T-helper 2 cell treated with Interferon-gamma antibody and Interleukin-4, amounts not matched to agents 5 μg/mL and 100 μg/mL, for 36 hours (primary cell): ENCODE measurements at regions not wholly inside any gene's neighbourhood (a gene's known extent, or its start where the extent isn't known, plus 50 kb on each side); places are given as distances from the start of the nearest gene placed in this dataset.
"Not testable (repeated sequence)": the region's sequence is repeated elsewhere in the genome, so short reads cannot be mapped to it uniquely, and the experiment has no call there.

Source experiments
- DNase-seq: peaks from one replicate; pipeline ENCODE4 v3.0.0; 2021; ENCODE audit warnings: low spot score
- H3K27ac Mint-ChIP-seq: one replicate; pipeline ENCODE4 v1.8.0; 2021; ENCODE audit warnings: mild to moderate bottlenecking, mixed read lengths
- H3K27me3 Mint-ChIP-seq: one replicate; pipeline ENCODE4 v1.8.0; 2021; ENCODE audit warnings: low read depth, mixed read lengths
- H3K36me3 Mint-ChIP-seq: one replicate; pipeline ENCODE4 v1.8.0; 2021; ENCODE audit warnings: low read depth, mixed read lengths
- H3K4me1 Mint-ChIP-seq: one replicate; pipeline ENCODE4 v1.8.0; 2021; ENCODE audit warnings: low read depth, mixed read lengths
- H3K4me3 Mint-ChIP-seq: one replicate; pipeline ENCODE4 v1.8.0; 2022; ENCODE audit warnings: mild to moderate bottlenecking, moderate library complexity, mixed read lengths
- H3K9me3 Mint-ChIP-seq: one replicate; pipeline ENCODE4 v1.8.0; 2021; ENCODE audit warnings: mixed read lengths

- H3K4me1 Mint-ChIP-seq: no peaks in the 10 kb centered on the region
- H3K27ac Mint-ChIP-seq: no peak overlapping the region
- no peak for DNase-seq
- H3K36me3 Mint-ChIP-seq: no peaks in the 10 kb centered on the region
- no peaks in the 10 kb centered on the region for H3K27me3 Mint-ChIP-seq
- H3K9me3 Mint-ChIP-seq: no peaks in the 10 kb centered on the region
- no peak overlapping the region for H3K4me3 Mint-ChIP-seq
These were observed 224.2 kb upstream of the IRS2 start for GRCh38 chr13:110010404-110011138.

- no peak for DNase-seq
- Mint-ChIP-seq H3K36me3 (no peaks in the 10 kb centered on the region), H3K4me3 (no peak overlapping the region), H3K4me1 (no peaks in the 10 kb centered on the region), H3K27me3 (no peaks in the 10 kb centered on the region), H3K27ac (no peak overlapping the region), H3K9me3 (no peaks in the 10 kb centered on the region)
These were observed 222.4 kb upstream of the IRS2 start for GRCh38 chr13:110008816-110009215.

- no peak for DNase-seq
- Mint-ChIP-seq H3K27me3 (no peaks in the 10 kb centered on the region), H3K4me3 (no peak overlapping the region), H3K27ac (no peak overlapping the region), H3K9me3 (no peaks in the 10 kb centered on the region), H3K4me1 (no peaks in the 10 kb centered on the region), H3K36me3 (no peaks in the 10 kb centered on the region)
These were observed 219.9 kb upstream of the IRS2 start for GRCh38 chr13:110006304-110006703.

GRCh38 chr13:110005563-110005962, 219.2 kb upstream of the IRS2 start:
- no peak for DNase-seq
- H3K4me3 Mint-ChIP-seq: no peak overlapping the region
- H3K36me3 Mint-ChIP-seq: no peaks in the 10 kb centered on the region
- no peaks in the 10 kb centered on the region for H3K27me3 Mint-ChIP-seq
- H3K4me1 Mint-ChIP-seq: no peaks in the 10 kb centered on the region
- H3K27ac Mint-ChIP-seq: no peak overlapping the region
- no peaks in the 10 kb centered on the region for H3K9me3 Mint-ChIP-seq

GRCh38 chr13:110004814-110005213, 218.4 kb upstream of the IRS2 start:
- H3K4me1 Mint-ChIP-seq: no peaks in the 10 kb centered on the region
- H3K4me3 Mint-ChIP-seq: no peak overlapping the region
- DNase-seq: no peak
- no peaks in the 10 kb centered on the region for H3K9me3 Mint-ChIP-seq
- no peak overlapping the region for H3K27ac Mint-ChIP-seq
- no peaks in the 10 kb centered on the region for H3K36me3 Mint-ChIP-seq
- no peaks in the 10 kb centered on the region for H3K27me3 Mint-ChIP-seq

- no peak overlapping the region for H3K27ac Mint-ChIP-seq
- no peaks in the 10 kb centered on the region for H3K27me3 Mint-ChIP-seq
- H3K4me3 Mint-ChIP-seq: no peak overlapping the region
- H3K9me3 Mint-ChIP-seq: no peaks in the 10 kb centered on the region
- no peak for DNase-seq
- no peaks in the 10 kb centered on the region for H3K4me1 Mint-ChIP-seq
- no peaks in the 10 kb centered on the region for H3K36me3 Mint-ChIP-seq
These were observed 215.4 kb upstream of the IRS2 start for GRCh38 chr13:110001670-110002275.

GRCh38 chr13:110000534-110001345, 214.4 kb upstream of the IRS2 start:
- H3K9me3 Mint-ChIP-seq: no peaks in the 10 kb centered on the region

GRCh38 chr13:109999659-110000533, 213.5 kb upstream of the IRS2 start:
- Mint-ChIP-seq H3K9me3 (no peaks in the 10 kb centered on the region), H3K4me1 (no peaks in the 10 kb centered on the region), H3K27me3 (no peaks in the 10 kb centered on the region), H3K36me3 (no peaks in the 10 kb centered on the region), H3K4me3 (no peak overlapping the region), H3K27ac (no peak overlapping the region)
- DNase-seq: no peak

More at GRCh38 chr13:110000534-110001345, 214.4 kb upstream of the IRS2 start:
- no peak overlapping the region for H3K4me3 Mint-ChIP-seq
- no peaks in the 10 kb centered on the region for H3K4me1 Mint-ChIP-seq
- no peaks in the 10 kb centered on the region for H3K36me3 Mint-ChIP-seq
- DNase-seq: no peak
- H3K27ac Mint-ChIP-seq: no peak overlapping the region
- H3K27me3 Mint-ChIP-seq: no peaks in the 10 kb centered on the region

- no peaks in the 10 kb centered on the region for H3K9me3 Mint-ChIP-seq
- H3K36me3 Mint-ChIP-seq: no peaks in the 10 kb centered on the region
- H3K4me1 Mint-ChIP-seq: no peaks in the 10 kb centered on the region
- no peak for DNase-seq
- no peak overlapping the region for H3K27ac Mint-ChIP-seq
- no peak overlapping the region for H3K4me3 Mint-ChIP-seq
- H3K27me3 Mint-ChIP-seq: no peaks in the 10 kb centered on the region
These were observed 212.5 kb upstream of the IRS2 start for GRCh38 chr13:109998684-109999533.

GRCh38 chr13:109998037-109998436, 211.7 kb upstream of the IRS2 start:
- no peak overlapping the region for H3K4me3 Mint-ChIP-seq
- no peak for DNase-seq
- no peaks in the 10 kb centered on the region for H3K27me3 Mint-ChIP-seq
- H3K27ac Mint-ChIP-seq: no peak overlapping the region
- no peaks in the 10 kb centered on the region for H3K9me3 Mint-ChIP-seq
- no peaks in the 10 kb centered on the region for H3K36me3 Mint-ChIP-seq
- no peaks in the 10 kb centered on the region for H3K4me1 Mint-ChIP-seq

- H3K27ac Mint-ChIP-seq, H3K4me3 Mint-ChIP-seq, H3K27me3 Mint-ChIP-seq, H3K9me3 Mint-ChIP-seq, DNase-seq, H3K4me1 Mint-ChIP-seq, H3K36me3 Mint-ChIP-seq: not testable (repeated sequence)
These were observed 210.7 kb upstream of the IRS2 start for GRCh38 chr13:109997056-109997595.

- no peaks in the 10 kb centered on the region for H3K4me1 Mint-ChIP-seq
- H3K4me3 Mint-ChIP-seq: no peak overlapping the region
These were observed 210.1 kb upstream of the IRS2 start for GRCh38 chr13:109996404-109996960.

More at GRCh38 chr13:109996404-109996960, 210.1 kb upstream of the IRS2 start:
- Mint-ChIP-seq H3K9me3 (no peaks in the 10 kb centered on the region), H3K36me3 (no peaks in the 10 kb centered on the region), H3K27me3 (no peaks in the 10 kb centered on the region), H3K27ac (no peak overlapping the region)
- no peak for DNase-seq
